ENCODE measurements at regions not wholly inside any gene's neighbourhood (a gene's known extent, or its start where the extent isn't known, plus 50 kb on each side); places are given as distances from the start of the nearest gene placed in this dataset.
A peak's percentile ranks its signal among the peaks of the same experiment; 100 is the strongest.

- no CpG with 5 or more reads among the region's 3 CpGs for WGBS (ENCODE audit: extremely low coverage, insufficient coverage, insufficient read length)
These were observed 86.6 kb downstream of the MEX3B start for GRCh38 chr15:81959196-81959595.

GRCh38 chr15:81957698-81958097 lies 88.1 kb downstream of the MEX3B start:
- no peak overlapping the region for H2BK5ac ChIP-seq (ENCODE audit: low read depth, low read length, poor library complexity)
- DNase-seq = peak; percentile 76 to 83
- H4K8ac ChIP-seq (ENCODE audit: low read depth, low read length) = no peak overlapping the region
- no peak overlapping the region for H3K9ac ChIP-seq (ENCODE audit: low read length)
- H2AK5ac ChIP-seq (ENCODE audit: low read length) = no peak overlapping the region
- H3K4me3 ChIP-seq (ENCODE audit: low read depth, low read length) = no peak overlapping the region
- no CpG with 5 or more reads among the region's 4 CpGs for WGBS (ENCODE audit: extremely low coverage, insufficient coverage, insufficient read length)
- no peaks in the 10 kb centered on the region for H3K79me1 ChIP-seq (ENCODE audit: low read length)
- H3K23ac ChIP-seq (ENCODE audit: low read length) = no peak overlapping the region
- H4K12ac ChIP-seq (ENCODE audit: low read depth, low read length) = no peak overlapping the region
- H3K36me3 ChIP-seq (ENCODE audit: control insufficient read depth in 1 of 2, insufficient read depth in 2 of 2, low read length in 2 of 2) = no peaks in the 10 kb centered on the region
- H3K9me3 ChIP-seq (ENCODE audit: insufficient read depth, low read depth, low read length) = no peaks in the 10 kb centered on the region
- no peak overlapping the region for H3K14ac ChIP-seq (ENCODE audit: low read length)
- peaks cover 0 to 5% of the 10 kb centered on the region in 2 experiments for H3K4me1 ChIP-seq (ENCODE audit: control insufficient read depth in 1 of 2, insufficient read depth in 2 of 2, low read length in 2 of 2)
- H4K91ac ChIP-seq (ENCODE audit: low read depth, low read length) = no peak overlapping the region
- no peak overlapping the region for H3K4me2 ChIP-seq (ENCODE audit: low read length)
- no peak overlapping the region for H3K4ac ChIP-seq (ENCODE audit: low read depth, low read length)
- no peaks in the 10 kb centered on the region for H3K27me3 ChIP-seq (ENCODE audit: insufficient read depth, low read length)
- H2BK12ac ChIP-seq (ENCODE audit: low read length) = no peak overlapping the region
- H3K27ac ChIP-seq (ENCODE audit: low read depth, low read length) = no peak overlapping the region
- H3K18ac ChIP-seq (ENCODE audit: low read length) = no peak overlapping the region
- no peaks in the 10 kb centered on the region for H3K79me2 ChIP-seq (ENCODE audit: control insufficient read depth, insufficient read depth, low read length, poor library complexity)
- H2BK120ac ChIP-seq (ENCODE audit: insufficient read depth, low read length, poor library complexity) = no peak overlapping the region
- no peak overlapping the region for H2AFZ ChIP-seq (ENCODE audit: insufficient read depth, low read length, poor library complexity)

More at GRCh38 chr15:81959196-81959595, 86.6 kb downstream of the MEX3B start:
- Histone ChIP-seq H3K27me3 (ENCODE audit: insufficient read depth, low read length) (no peaks in the 10 kb centered on the region), H3K14ac (ENCODE audit: low read length) (no peak overlapping the region), H3K23ac (ENCODE audit: low read length) (no peak overlapping the region), H3K4me3 (ENCODE audit: low read depth, low read length) (no peak overlapping the region), H2BK120ac (ENCODE audit: insufficient read depth, low read length, poor library complexity) (no peak overlapping the region), H3K79me1 (ENCODE audit: low read length) (no peaks in the 10 kb centered on the region), H2AFZ (ENCODE audit: insufficient read depth, low read length, poor library complexity) (no peak overlapping the region), H3K18ac (ENCODE audit: low read length) (no peak overlapping the region), H3K79me2 (ENCODE audit: control insufficient read depth, insufficient read depth, low read length, poor library complexity) (no peaks in the 10 kb centered on the region), H3K4ac (ENCODE audit: low read depth, low read length) (no peak overlapping the region), H2BK12ac (ENCODE audit: low read length) (no peak overlapping the region), H4K91ac (ENCODE audit: low read depth, low read length) (no peak overlapping the region), H3K9me3 (ENCODE audit: insufficient read depth, low read depth, low read length) (no peaks in the 10 kb centered on the region), H2AK5ac (ENCODE audit: low read length) (no peak overlapping the region), H3K27ac (ENCODE audit: low read depth, low read length) (no peak overlapping the region), H2BK5ac (ENCODE audit: low read depth, low read length, poor library complexity) (no peak overlapping the region), H3K4me1 (ENCODE audit: control insufficient read depth in 1 of 2, insufficient read depth in 2 of 2, low read length in 2 of 2) (peaks cover 0 to 5% of the 10 kb centered on the region in 2 experiments), H3K36me3 (ENCODE audit: control insufficient read depth in 1 of 2, insufficient read depth in 2 of 2, low read length in 2 of 2) (no peaks in the 10 kb centered on the region), H3K4me2 (ENCODE audit: low read length) (no peak overlapping the region), H4K12ac (ENCODE audit: low read depth, low read length) (no peak overlapping the region), H4K8ac (ENCODE audit: low read depth, low read length) (no peak overlapping the region), H3K9ac (ENCODE audit: low read length) (no peak overlapping the region)
- peak; percentile 68 to 94 for DNase-seq

DNA sequence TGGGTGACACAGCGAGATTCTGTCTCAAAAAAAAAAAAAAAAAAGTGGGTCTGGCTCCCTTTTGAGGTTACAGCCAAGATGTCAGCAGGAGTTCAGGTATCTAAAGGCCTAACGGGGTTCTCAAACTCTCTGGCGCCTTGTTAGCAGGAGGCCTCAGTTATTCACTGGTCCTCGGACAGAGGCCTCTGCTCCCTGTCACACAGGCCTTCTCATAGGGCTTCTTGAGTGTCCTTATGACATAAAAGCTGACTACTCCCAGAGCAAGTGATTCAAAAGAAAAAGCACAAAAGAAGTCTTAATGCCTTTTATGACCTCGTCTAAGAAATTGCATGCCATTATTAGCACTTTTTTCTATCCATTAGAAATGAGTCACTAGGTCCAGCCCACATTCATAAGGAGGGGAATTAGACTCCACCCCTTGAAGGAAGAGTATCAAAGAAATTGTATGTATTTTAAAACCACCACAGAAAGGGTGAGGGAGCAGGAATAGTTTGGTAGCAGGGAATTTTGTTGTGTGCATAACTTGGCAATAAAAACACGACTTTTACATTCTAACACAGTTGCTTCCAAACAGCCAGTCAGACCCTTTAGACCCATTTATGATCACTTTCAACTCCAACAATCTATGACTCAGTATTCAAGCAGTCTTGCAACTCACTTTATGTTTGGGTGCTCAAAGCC lies 90.3 kb downstream of the MEX3B start:
- Histone ChIP-seq H2AFZ (ENCODE audit: insufficient read depth, low read length, poor library complexity) (no peak overlapping the region), H2BK12ac (ENCODE audit: low read length) (no peak overlapping the region), H3K79me1 (ENCODE audit: low read length) (no peaks in the 10 kb centered on the region), H3K79me2 (ENCODE audit: control insufficient read depth, insufficient read depth, low read length, poor library complexity) (no peaks in the 10 kb centered on the region), H2BK120ac (ENCODE audit: insufficient read depth, low read length, poor library complexity) (no peak overlapping the region), H3K27ac (ENCODE audit: low read depth, low read length) (no peak overlapping the region), H3K14ac (ENCODE audit: low read length) (no peak overlapping the region), H4K8ac (ENCODE audit: low read depth, low read length) (no peak overlapping the region), H2AK5ac (ENCODE audit: low read length) (no peak overlapping the region), H3K4me2 (ENCODE audit: low read length) (no peak overlapping the region), H3K9ac (ENCODE audit: low read length) (no peak overlapping the region), H3K4ac (ENCODE audit: low read depth, low read length) (no peak overlapping the region), H3K27me3 (ENCODE audit: insufficient read depth, low read length) (no peaks in the 10 kb centered on the region), H3K4me1 (ENCODE audit: control insufficient read depth in 1 of 2, insufficient read depth in 2 of 2, low read length in 2 of 2) (peaks cover 0 to 5% of the 10 kb centered on the region in 2 experiments), H2BK5ac (ENCODE audit: low read depth, low read length, poor library complexity) (no peak overlapping the region), H3K36me3 (ENCODE audit: control insufficient read depth in 1 of 2, insufficient read depth in 2 of 2, low read length in 2 of 2) (no peaks in the 10 kb centered on the region), H4K12ac (ENCODE audit: low read depth, low read length) (no peak overlapping the region), H3K23ac (ENCODE audit: low read length) (no peak overlapping the region), H3K9me3 (ENCODE audit: insufficient read depth, low read depth, low read length) (no peaks in the 10 kb centered on the region), H3K4me3 (ENCODE audit: low read depth, low read length) (no peak overlapping the region), H4K91ac (ENCODE audit: low read depth, low read length) (no peak overlapping the region), H3K18ac (ENCODE audit: low read length) (no peak overlapping the region)
- no CpG with 5 or more reads among the region's 6 CpGs for WGBS (ENCODE audit: extremely low coverage, insufficient coverage, insufficient read length)
- no peak for DNase-seq

DNA sequence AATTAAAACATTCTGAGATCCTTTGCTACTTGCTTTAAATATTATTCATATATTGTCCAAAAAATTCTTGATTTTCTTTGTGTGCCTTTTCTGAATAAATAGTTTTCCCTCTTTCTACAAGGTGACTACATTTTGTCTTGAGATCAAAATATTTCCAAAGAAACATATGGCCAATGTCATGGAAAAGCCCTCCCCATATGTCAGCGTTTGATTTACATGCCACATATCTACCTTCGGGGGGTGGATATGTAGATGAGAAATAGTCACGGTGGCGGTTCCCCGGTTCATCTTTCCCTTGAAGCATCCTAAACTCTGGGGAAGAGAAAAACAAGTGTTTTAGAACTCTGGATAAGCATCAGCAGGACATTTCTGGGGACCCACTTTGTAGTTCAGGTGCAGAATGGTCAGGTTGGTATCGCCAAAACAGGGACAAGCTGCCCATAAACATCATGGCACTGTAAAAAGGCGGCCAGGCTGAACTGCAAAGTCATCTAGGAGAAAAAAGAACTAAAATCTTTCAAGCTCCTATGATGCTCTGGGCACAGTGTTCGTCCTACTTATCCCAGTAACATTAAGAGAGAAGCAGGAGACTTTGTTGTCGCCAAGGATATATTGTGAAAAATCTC lies 91.5 kb downstream of the MEX3B start:
- no peaks in the 10 kb centered on the region for H3K9me3 ChIP-seq (ENCODE audit: insufficient read depth, low read depth, low read length)

More for the DNA sequence above, 91.5 kb downstream of the MEX3B start:
- H2AFZ ChIP-seq (ENCODE audit: insufficient read depth, low read length, poor library complexity) = no peak overlapping the region
- H3K14ac ChIP-seq (ENCODE audit: low read length) = no peak overlapping the region
- H4K91ac ChIP-seq (ENCODE audit: low read depth, low read length) = no peak overlapping the region
- H3K27ac ChIP-seq (ENCODE audit: low read depth, low read length) = no peak overlapping the region
- H3K23ac ChIP-seq (ENCODE audit: low read length) = no peak overlapping the region
- no CpG with 5 or more reads among the region's 9 CpGs for WGBS (ENCODE audit: extremely low coverage, insufficient coverage, insufficient read length)
- no peak overlapping the region for H2AK5ac ChIP-seq (ENCODE audit: low read length)
- H3K36me3 ChIP-seq (ENCODE audit: control insufficient read depth in 1 of 2, insufficient read depth in 2 of 2, low read length in 2 of 2) = no peaks in the 10 kb centered on the region
- H3K4me1 ChIP-seq (ENCODE audit: control insufficient read depth in 1 of 2, insufficient read depth in 2 of 2, low read length in 2 of 2) = peaks cover 0 to 5% of the 10 kb centered on the region in 2 experiments
- H3K79me2 ChIP-seq (ENCODE audit: control insufficient read depth, insufficient read depth, low read length, poor library complexity) = no peaks in the 10 kb centered on the region
- H2BK12ac ChIP-seq (ENCODE audit: low read length) = no peak overlapping the region
- no peak overlapping the region for H3K4me2 ChIP-seq (ENCODE audit: low read length)
- no peak for DNase-seq
- H3K4ac ChIP-seq (ENCODE audit: low read depth, low read length) = no peak overlapping the region
- H2BK5ac ChIP-seq (ENCODE audit: low read depth, low read length, poor library complexity) = no peak overlapping the region
- no peak overlapping the region for H3K4me3 ChIP-seq (ENCODE audit: low read depth, low read length)
- no peak overlapping the region for H2BK120ac ChIP-seq (ENCODE audit: insufficient read depth, low read length, poor library complexity)
- no peak overlapping the region for H4K12ac ChIP-seq (ENCODE audit: low read depth, low read length)
- H4K8ac ChIP-seq (ENCODE audit: low read depth, low read length) = no peak overlapping the region
- no peaks in the 10 kb centered on the region for H3K27me3 ChIP-seq (ENCODE audit: insufficient read depth, low read length)
- no peak overlapping the region for H3K18ac ChIP-seq (ENCODE audit: low read length)
- H3K9ac ChIP-seq (ENCODE audit: low read length) = no peak overlapping the region
- no peaks in the 10 kb centered on the region for H3K79me1 ChIP-seq (ENCODE audit: low read length)
